ENCODE measurements at regions not wholly inside any gene's neighbourhood (a gene's known extent, or its start where the extent isn't known, plus 50 kb on each side); places are given as distances from the start of the nearest gene placed in this dataset.

- no peaks in the 10 kb centered on the region for H3K79me2 ChIP-seq (ENCODE audit: insufficient read depth, low read length)
- ChIA-PET CTCF (no interaction called here), RAD21 (ENCODE audit: low non-redundant PET in 1 of 2, low total read pairs in 2 of 2, uncharacterized antibody in 2 of 2, unreplicated experiment in 2 of 2) (no interaction called here), POLR2A (no interaction called here)
- H3K9me3 ChIP-seq (ENCODE audit: control insufficient read depth in 1 of 2, insufficient read depth in 1 of 2, low read depth in 1 of 2, low read length in 2 of 2), result no peaks in the 10 kb centered on the region
- no TSS peak for BruUV-seq (replicated peaks)
- no peak overlapping the region for H3K27ac ChIP-seq (ENCODE audit: low read depth, low read length)
- no peak overlapping the region for H3K9ac ChIP-seq (ENCODE audit: low read length)
- ATAC-seq, result no peak
- H4K20me1 ChIP-seq (ENCODE audit: insufficient read depth), result no peaks in the 10 kb centered on the region
- TF ChIP-seq ATF3 (IDR thresholded peaks at IDR 0.05) (no peak), TCF7L2 (IDR thresholded peaks at IDR 0.05; ENCODE audit: borderline replicate concordance, extremely low read depth, insufficient read depth, insufficient read length) (no peak), FOSL1 (IDR thresholded peaks at IDR 0.05; ENCODE audit: low read depth) (no peak), RAD21 (IDR thresholded peaks at IDR 0.05; ENCODE audit: low read depth) (no peak), JUND (IDR thresholded peaks at IDR 0.05) (no peak), SP1 (IDR thresholded peaks at IDR 0.05; ENCODE audit: low read depth) (no peak), POLR2A (IDR thresholded peaks at IDR 0.05; ENCODE audit: borderline replicate concordance, extremely low read depth, insufficient read depth, insufficient read length) (no peak), ZFX (IDR thresholded peaks at IDR 0.05) (no peak), ELF1 (IDR thresholded peaks at IDR 0.05; ENCODE audit: borderline replicate concordance, low read depth) (no peak), SIN3A (IDR thresholded peaks at IDR 0.05; ENCODE audit: low read depth) (no peak), REST (IDR thresholded peaks at IDR 0.05; ENCODE audit: low read depth) (no peak), CBX3 (IDR thresholded peaks at IDR 0.05; ENCODE audit: low read depth) (no peak), ZBTB33 (IDR thresholded peaks at IDR 0.05; ENCODE audit: extremely low read depth, insufficient replicate concordance, low read length) (no peak)
- H3K36me3 ChIP-seq (ENCODE audit: control insufficient read depth in 1 of 2, insufficient read depth in 2 of 2, low read length in 2 of 2), result no peaks in the 10 kb centered on the region
- H2AFZ ChIP-seq (ENCODE audit: low read depth, low read length, poor library complexity, severe bottlenecking), result no peak overlapping the region
- H3K4me2 ChIP-seq (ENCODE audit: low read length), result no peak overlapping the region
- no peak for DNase-seq (ENCODE audit: low read depth, low spot score)
- no peak overlapping the region for H3K4me3 ChIP-seq (replicated peaks in 1 of 2; ENCODE audit: low read depth in 1 of 2, low read length in 2 of 2)
- H3K27me3 ChIP-seq (ENCODE audit: insufficient read depth, low read length), result peaks cover 9% of the 10 kb centered on the region; the same call in 1 of the 2 replicates
- no peaks in the 10 kb centered on the region for H3K9me2 ChIP-seq (ENCODE audit: insufficient read depth)
- intact Hi-C loops (cut with micrococcal nuclease), result no loop called here
- no peaks in the 10 kb centered on the region for H3K4me1 ChIP-seq (ENCODE audit: control insufficient read depth in 1 of 2, insufficient read depth in 2 of 2, low read length in 2 of 2)
Measured at GRCh38 chr12:97300891-97301290, 161.7 kb upstream of the RMST start.

Data from HCT116 (cell line).